ENCODE measurements at regions not wholly inside any gene's neighbourhood (a gene's known extent, or its start where the extent isn't known, plus 50 kb on each side); places are given as distances from the start of the nearest gene placed in this dataset.

DNA sequence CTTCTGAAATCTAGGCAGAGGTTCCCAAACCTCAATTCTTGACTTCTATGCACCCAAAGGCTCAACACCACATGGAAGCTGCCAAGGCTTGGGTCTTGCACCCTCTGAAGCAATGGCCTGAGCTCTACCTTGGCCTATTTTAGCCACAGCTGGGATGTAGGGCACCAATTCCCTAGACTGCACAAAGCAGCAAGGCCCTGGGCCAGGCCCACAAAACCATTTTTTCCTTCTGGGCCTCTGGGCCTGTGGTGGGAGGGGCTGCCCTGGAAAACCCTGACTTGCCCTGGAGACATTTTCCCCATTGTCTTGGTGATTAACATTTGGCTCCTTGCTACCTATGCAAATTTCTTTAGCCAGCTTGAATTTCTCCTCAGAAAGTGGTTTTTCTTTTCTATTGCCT, 315.2 kb downstream of the DCDC2C start:
- in situ Hi-C loops (cut with HindIII; ENCODE audit: low sequenced_read_pairs) = no loop called here
- TF ChIP-seq, protein P1, sequence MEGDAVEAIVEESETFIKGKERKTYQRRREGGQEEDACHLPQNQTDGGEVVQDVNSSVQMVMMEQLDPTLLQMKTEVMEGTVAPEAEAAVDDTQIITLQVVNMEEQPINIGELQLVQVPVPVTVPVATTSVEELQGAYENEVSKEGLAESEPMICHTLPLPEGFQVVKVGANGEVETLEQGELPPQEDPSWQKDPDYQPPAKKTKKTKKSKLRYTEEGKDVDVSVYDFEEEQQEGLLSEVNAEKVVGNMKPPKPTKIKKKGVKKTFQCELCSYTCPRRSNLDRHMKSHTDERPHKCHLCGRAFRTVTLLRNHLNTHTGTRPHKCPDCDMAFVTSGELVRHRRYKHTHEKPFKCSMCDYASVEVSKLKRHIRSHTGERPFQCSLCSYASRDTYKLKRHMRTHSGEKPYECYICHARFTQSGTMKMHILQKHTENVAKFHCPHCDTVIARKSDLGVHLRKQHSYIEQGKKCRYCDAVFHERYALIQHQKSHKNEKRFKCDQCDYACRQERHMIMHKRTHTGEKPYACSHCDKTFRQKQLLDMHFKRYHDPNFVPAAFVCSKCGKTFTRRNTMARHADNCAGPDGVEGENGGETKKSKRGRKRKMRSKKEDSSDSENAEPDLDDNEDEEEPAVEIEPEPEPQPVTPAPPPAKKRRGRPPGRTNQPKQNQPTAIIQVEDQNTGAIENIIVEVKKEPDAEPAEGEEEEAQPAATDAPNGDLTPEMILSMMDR (IDR thresholded peaks at IDR 0.05; ENCODE audit: low read depth, low read length) = no peak

DNA sequence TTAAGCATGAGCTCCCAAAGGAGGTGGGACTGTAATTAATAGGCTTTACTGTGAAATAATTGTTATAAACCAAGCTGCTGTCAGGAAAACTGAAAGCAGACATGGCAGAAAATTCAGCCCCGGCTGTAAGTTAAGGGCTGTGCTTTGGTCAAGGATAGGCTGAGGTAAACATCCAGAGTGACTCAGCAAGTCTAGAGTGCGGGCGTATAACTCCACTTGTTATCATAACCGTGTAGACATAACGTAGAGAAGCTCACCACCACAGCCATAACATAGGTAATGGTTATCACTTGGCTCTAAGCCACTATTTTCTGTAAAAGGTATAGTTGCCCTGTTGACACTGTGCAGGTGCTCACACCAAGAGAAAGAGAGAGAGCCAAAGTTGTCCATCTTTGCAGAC, 316.8 kb downstream of the DCDC2C start:
- in situ Hi-C loops (cut with HindIII; ENCODE audit: low sequenced_read_pairs) = no loop called here
- TF ChIP-seq, protein P1 (IDR thresholded peaks at IDR 0.05; ENCODE audit: low read depth, low read length) = no peak
- no peak for DNase-seq (ENCODE audit: low read depth, low spot score)
- no peak overlapping the region for H3K4me3 ChIP-seq (ENCODE audit: low read depth, low read length)

More for the DNA sequence above, 315.2 kb downstream of the DCDC2C start:
- DNase-seq (ENCODE audit: low read depth, low spot score) = no peak
- H3K4me3 ChIP-seq (ENCODE audit: low read depth, low read length) = no peak overlapping the region

DNA sequence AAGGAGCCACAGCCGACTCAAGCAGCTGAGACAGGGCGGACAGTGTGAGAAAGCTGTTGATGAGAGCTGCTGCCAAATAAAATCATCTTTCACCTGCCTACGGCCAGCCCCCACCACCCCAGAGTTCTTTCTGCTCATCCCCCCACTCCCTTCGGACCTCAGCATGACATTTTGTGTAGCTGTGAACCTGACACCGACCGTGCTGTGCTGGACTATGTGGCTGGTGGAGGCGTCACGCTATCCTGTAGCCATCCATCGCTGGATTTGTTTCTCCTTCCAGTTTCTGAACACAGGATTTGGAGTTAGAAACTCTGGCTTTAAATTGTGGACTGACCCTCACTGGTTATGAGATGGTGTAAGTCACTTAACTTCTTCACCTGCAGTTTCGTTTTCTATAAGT, 317.3 kb downstream of the DCDC2C start:
- in situ Hi-C loops (cut with HindIII; ENCODE audit: low sequenced_read_pairs) = no loop called here
- no peak overlapping the region for H3K4me3 ChIP-seq (ENCODE audit: low read depth, low read length)
- DNase-seq (ENCODE audit: low read depth, low spot score) = no peak
- TF ChIP-seq, protein P1 (IDR thresholded peaks at IDR 0.05; ENCODE audit: low read depth, low read length) = no peak

DNA sequence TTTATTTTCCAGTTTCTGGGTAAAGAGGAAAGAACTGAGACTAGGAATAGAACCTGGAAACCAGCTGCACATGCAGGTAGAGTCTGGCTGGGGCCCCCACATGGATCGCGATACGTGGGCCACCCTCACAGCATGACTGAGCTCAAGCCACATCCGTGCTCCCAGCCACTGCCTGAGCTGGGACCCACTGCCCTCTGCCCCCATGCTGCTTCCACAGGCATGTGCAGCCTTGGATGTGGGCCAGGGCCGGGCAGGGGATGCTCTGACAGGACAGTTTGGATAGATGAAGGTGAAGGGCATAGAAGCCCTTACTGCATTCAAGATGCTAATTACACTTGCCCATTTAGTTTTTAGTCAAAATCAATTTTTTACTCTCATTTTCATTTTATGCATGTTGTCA, 321.2 kb downstream of the DCDC2C start:
- no peak overlapping the region for H3K4me3 ChIP-seq (ENCODE audit: low read depth, low read length)
- in situ Hi-C loops (cut with HindIII; ENCODE audit: low sequenced_read_pairs) = no loop called here
- DNase-seq (ENCODE audit: low read depth, low spot score) = no peak
- TF ChIP-seq, protein P1 (IDR thresholded peaks at IDR 0.05; ENCODE audit: low read depth, low read length) = no peak

DNA sequence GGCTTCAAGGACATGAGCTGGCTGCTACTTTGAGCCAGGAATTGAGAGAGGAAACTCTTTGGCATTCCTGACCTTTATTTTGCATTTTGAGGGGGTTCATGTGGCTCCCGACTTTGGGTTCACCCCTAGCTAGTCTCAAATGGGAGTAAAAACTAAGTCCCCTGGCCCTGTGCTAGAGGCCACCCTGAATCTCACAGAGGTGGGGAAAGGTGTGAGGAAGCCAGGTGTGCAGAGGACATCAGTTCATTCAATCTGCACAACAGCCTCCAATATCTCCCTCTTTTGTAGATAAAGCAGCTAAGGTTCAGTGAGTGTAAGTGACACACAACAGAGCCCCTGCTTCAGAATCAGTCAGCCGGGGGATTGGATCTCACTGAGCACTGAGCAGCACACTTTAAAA, 325.7 kb downstream of the DCDC2C start:
- in situ Hi-C loops (cut with HindIII; ENCODE audit: low sequenced_read_pairs) = no loop called here
- DNase-seq (ENCODE audit: low read depth, low spot score) = no peak
- H3K4me3 ChIP-seq (ENCODE audit: low read depth, low read length) = no peak overlapping the region
- TF ChIP-seq, protein P1 (IDR thresholded peaks at IDR 0.05; ENCODE audit: low read depth, low read length) = no peak

DNA sequence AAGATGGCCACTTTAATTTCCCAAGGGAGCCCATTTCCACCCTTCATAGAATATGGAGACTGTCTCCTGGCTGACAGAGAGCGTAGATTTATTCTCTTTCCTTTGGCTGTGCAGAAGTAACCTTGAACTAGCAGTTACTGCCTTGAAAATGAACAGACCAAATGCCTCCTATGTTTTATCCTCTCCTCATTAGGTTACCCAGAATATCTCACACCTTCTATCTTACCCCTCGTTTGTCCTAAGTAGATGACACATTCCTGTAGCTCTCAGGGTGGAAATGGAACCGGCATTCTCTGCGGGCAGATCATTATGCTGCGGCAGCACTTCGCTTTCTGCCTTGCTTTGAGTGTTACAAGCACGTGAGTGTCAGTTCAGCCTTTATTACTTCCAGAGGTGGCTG, 336.5 kb downstream of the DCDC2C start:
- no peak overlapping the region for H3K4me3 ChIP-seq (ENCODE audit: low read depth, low read length)
- no peak for DNase-seq (ENCODE audit: low read depth, low spot score)
- TF ChIP-seq, protein P1 (IDR thresholded peaks at IDR 0.05; ENCODE audit: low read depth, low read length) = no peak
- in situ Hi-C loops (cut with HindIII; ENCODE audit: low sequenced_read_pairs) = no loop called here
